BLaER1 (cell line): ENCODE measurements at regions not wholly inside any gene's neighbourhood (a gene's known extent, or its start where the extent isn't known, plus 50 kb on each side); places are given as distances from the start of the nearest gene placed in this dataset.

ENCODE experiments used
- H3K27ac ChIP-seq: shearing (Covaris generic); formaldehyde crosslinking; 2 replicates; pipeline ENCODE4 v1.8.1; 2022
- H3K27me3 ChIP-seq: shearing (Covaris generic); formaldehyde crosslinking; 2 replicates; pipeline ENCODE4 v1.8.1; 2022
- H3K36me3 ChIP-seq: shearing (Covaris generic); formaldehyde crosslinking; 2 replicates; pipeline ENCODE4 v1.8.1; 2022
- H3K4me1 ChIP-seq: shearing (Covaris generic); formaldehyde crosslinking; 2 replicates; pipeline ENCODE4 v1.8.1; 2022
- H3K4me2 ChIP-seq: shearing (Covaris generic); formaldehyde crosslinking; 2 replicates; pipeline ENCODE4 v1.8.1; 2022
- H3K4me3 ChIP-seq: shearing (Covaris generic); formaldehyde crosslinking; 2 replicates; pipeline ENCODE4 v1.8.1; 2022
- H3K9ac ChIP-seq: shearing (Covaris generic); formaldehyde crosslinking; 2 replicates; pipeline ENCODE4 v1.8.1; 2022
- H3K9me3 ChIP-seq: shearing (Covaris generic); formaldehyde crosslinking; 2 replicates; pipeline ENCODE4 v1.8.1; 2022
- H4K20me1 ChIP-seq: shearing (Covaris generic); formaldehyde crosslinking; 2 replicates; pipeline ENCODE4 v1.8.1; 2022
- Cebpa-rat ChIP-seq: shearing (Covaris generic); IDR thresholded peaks from 2 replicates; pipeline ENCODE4 v1.8.1; 2022

- peaks cover 11% of the 10 kb centered on the region for H3K9me3 ChIP-seq
These were observed 50.9 kb upstream of the ZNF354B start for GRCh38 chr5:178808886-178809285.

GRCh38 chr5:178801021-178801420, 58.7 kb upstream of the ZNF354B start:
- no peak overlapping the region for H3K9ac ChIP-seq
- no peak for TF ChIP-seq Cebpa-rat
- no peaks in the 10 kb centered on the region for H3K36me3 ChIP-seq
- no peak overlapping the region for H3K4me3 ChIP-seq
- H3K4me2 ChIP-seq, result no peak overlapping the region
- peaks cover 15% of the 10 kb centered on the region for H3K4me1 ChIP-seq
- no peaks in the 10 kb centered on the region for H4K20me1 ChIP-seq
- no peak overlapping the region for H3K27ac ChIP-seq
- H3K9me3 ChIP-seq, result peaks cover 20% of the 10 kb centered on the region
- H3K27me3 ChIP-seq, result no peaks in the 10 kb centered on the region

More at GRCh38 chr5:178808886-178809285, 50.9 kb upstream of the ZNF354B start:
- no peaks in the 10 kb centered on the region for H3K36me3 ChIP-seq
- H3K9ac ChIP-seq, result no peak overlapping the region
- H3K4me3 ChIP-seq, result no peak overlapping the region
- no peaks in the 10 kb centered on the region for H3K4me1 ChIP-seq
- no peak overlapping the region for H3K27ac ChIP-seq
- H4K20me1 ChIP-seq, result no peaks in the 10 kb centered on the region
- no peak for TF ChIP-seq Cebpa-rat
- no peak overlapping the region for H3K4me2 ChIP-seq
- H3K27me3 ChIP-seq, result no peaks in the 10 kb centered on the region

GRCh38 chr5:178797546-178798440, 62.0 kb upstream of the ZNF354B start:
- H3K9me3 ChIP-seq, result peaks cover 5% of the 10 kb centered on the region; the same call in 1 of the 2 replicates
- TF ChIP-seq Cebpa-rat, result no peak
- no peaks in the 10 kb centered on the region for H4K20me1 ChIP-seq
- peaks cover 15% of the 10 kb centered on the region for H3K4me1 ChIP-seq
- no peak overlapping the region for H3K9ac ChIP-seq
- H3K4me2 ChIP-seq, result peak overlapping the region; percentile 61
- H3K4me3 ChIP-seq, result no peak overlapping the region
- no peaks in the 10 kb centered on the region for H3K36me3 ChIP-seq
- H3K27me3 ChIP-seq, result no peaks in the 10 kb centered on the region
- H3K27ac ChIP-seq, result no peak overlapping the region

GRCh38 chr5:178797101-178797521, 62.6 kb upstream of the ZNF354B start:
- Histone ChIP-seq H3K4me3 (no peak overlapping the region), H3K4me1 (peaks cover 15% of the 10 kb centered on the region), H3K9ac (no peak overlapping the region), H3K9me3 (peaks cover 5% of the 10 kb centered on the region; the same call in 1 of the 2 replicates), H3K36me3 (no peaks in the 10 kb centered on the region), H3K27me3 (no peaks in the 10 kb centered on the region), H4K20me1 (no peaks in the 10 kb centered on the region), H3K4me2 (peak overlapping the region; percentile 61), H3K27ac (no peak overlapping the region)
- no peak for TF ChIP-seq Cebpa-rat

GRCh38 chr5:178796165-178796945, 63.4 kb upstream of the ZNF354B start:
- H4K20me1 ChIP-seq, result no peaks in the 10 kb centered on the region
- H3K9ac ChIP-seq, result no peak overlapping the region
- H3K36me3 ChIP-seq, result no peaks in the 10 kb centered on the region
- H3K4me1 ChIP-seq, result peaks cover 15% of the 10 kb centered on the region
- no peak for TF ChIP-seq Cebpa-rat
- no peak overlapping the region for H3K4me3 ChIP-seq
- no peaks in the 10 kb centered on the region for H3K27me3 ChIP-seq
- H3K4me2 ChIP-seq, result peak overlapping the region; percentile 61
- H3K9me3 ChIP-seq, result peaks cover 5% of the 10 kb centered on the region; the same call in 1 of the 2 replicates
- H3K27ac ChIP-seq, result no peak overlapping the region

- no peaks in the 10 kb centered on the region for H3K27me3 ChIP-seq
- H3K36me3 ChIP-seq, result no peaks in the 10 kb centered on the region
- H3K4me3 ChIP-seq, result no peak overlapping the region
- no peak overlapping the region for H3K9ac ChIP-seq
- H4K20me1 ChIP-seq, result no peaks in the 10 kb centered on the region
- no peak for TF ChIP-seq Cebpa-rat
- no peaks in the 10 kb centered on the region for H3K9me3 ChIP-seq
- H3K4me1 ChIP-seq, result peaks cover 15% of the 10 kb centered on the region
- H3K27ac ChIP-seq, result no peak overlapping the region
- H3K4me2 ChIP-seq, result no peak overlapping the region
These were observed 64.0 kb upstream of the ZNF354A start for GRCh38 chr5:178794433-178794832.

GRCh38 chr5:178793696-178794095, 63.2 kb upstream of the ZNF354A start:
- Histone ChIP-seq H3K4me2 (no peak overlapping the region), H3K9ac (no peak overlapping the region), H3K36me3 (no peaks in the 10 kb centered on the region), H3K9me3 (no peaks in the 10 kb centered on the region), H3K27ac (no peak overlapping the region), H3K4me1 (peaks cover 15% of the 10 kb centered on the region), H3K27me3 (no peaks in the 10 kb centered on the region), H3K4me3 (no peak overlapping the region), H4K20me1 (no peaks in the 10 kb centered on the region)
- no peak for TF ChIP-seq Cebpa-rat

- no peaks in the 10 kb centered on the region for H4K20me1 ChIP-seq
- no peak for TF ChIP-seq Cebpa-rat
- H3K36me3 ChIP-seq, result no peaks in the 10 kb centered on the region
- peaks cover 15% of the 10 kb centered on the region for H3K4me1 ChIP-seq
- no peak overlapping the region for H3K4me2 ChIP-seq
- H3K27me3 ChIP-seq, result no peaks in the 10 kb centered on the region
- H3K4me3 ChIP-seq, result no peak overlapping the region
- H3K9ac ChIP-seq, result no peak overlapping the region
- H3K27ac ChIP-seq, result no peak overlapping the region
- no peaks in the 10 kb centered on the region for H3K9me3 ChIP-seq
These were observed 62.7 kb upstream of the ZNF354A start for GRCh38 chr5:178793151-178793550.

GRCh38 chr5:178791976-178792375, 61.5 kb upstream of the ZNF354A start:
- Histone ChIP-seq H3K27ac (no peak overlapping the region), H3K9ac (no peak overlapping the region), H3K27me3 (no peaks in the 10 kb centered on the region), H3K4me2 (no peak overlapping the region), H3K4me3 (no peak overlapping the region), H3K4me1 (peaks cover 8% of the 10 kb centered on the region), H4K20me1 (no peaks in the 10 kb centered on the region), H3K9me3 (no peaks in the 10 kb centered on the region), H3K36me3 (no peaks in the 10 kb centered on the region)
- TF ChIP-seq Cebpa-rat, result no peak

GRCh38 chr5:178790371-178790770, 59.9 kb upstream of the ZNF354A start:
- Histone ChIP-seq H3K4me3 (no peak overlapping the region), H3K4me2 (no peak overlapping the region), H3K27me3 (no peaks in the 10 kb centered on the region), H3K27ac (no peak overlapping the region), H3K9ac (no peak overlapping the region), H3K36me3 (no peaks in the 10 kb centered on the region), H3K4me1 (no peaks in the 10 kb centered on the region), H4K20me1 (no peaks in the 10 kb centered on the region), H3K9me3 (no peaks in the 10 kb centered on the region)
- no peak for TF ChIP-seq Cebpa-rat
